Osteoblast (primary cell): ENCODE measurements at regions not wholly inside any gene's neighbourhood (a gene's known extent, or its start where the extent isn't known, plus 50 kb on each side); places are given as distances from the start of the nearest gene placed in this dataset.

Source experiments
- DNase-seq: peaks from one replicate; pipeline ENCODE4 v3.0.0; 2011; ENCODE audit warnings: low spot score, mixed read lengths; ENCODE audit not compliant: insufficient read length; ENCODE audit errors: missing footprints
- H2AFZ ChIP-seq: 2 replicates; pipeline ENCODE4 v1.6.0; 2011; ENCODE audit warnings: mild to moderate bottlenecking, low read length
- H3K27ac ChIP-seq: 2 replicates; pipeline ENCODE4 v1.5.1; 2011; ENCODE audit warnings: mild to moderate bottlenecking, low read depth, low read length, moderate library complexity
- H3K27me3 ChIP-seq: 2 replicates; pipeline ENCODE4 v1.6.0; 2012; ENCODE audit warnings: mild to moderate bottlenecking, control low read depth, inconsistent platforms, low read length, moderate library complexity; ENCODE audit not compliant: insufficient read depth
- H3K36me3 ChIP-seq: 2 replicates; pipeline ENCODE4 v1.5.1; 2011; ENCODE audit warnings: mild to moderate bottlenecking, low read length, control low read depth, moderate library complexity; ENCODE audit not compliant: insufficient read depth
- H3K4me1 ChIP-seq: 2 replicates; pipeline ENCODE4 v1.5.1; 2011; ENCODE audit warnings: mild to moderate bottlenecking, low read length, control low read depth, moderate library complexity; ENCODE audit not compliant: insufficient read depth
- H3K4me2 ChIP-seq: 2 replicates; pipeline ENCODE4 v1.6.0; 2011; ENCODE audit warnings: mild to moderate bottlenecking, low read length; ENCODE audit not compliant: insufficient read depth
- H3K4me3 ChIP-seq: fragments of 200-600 bp; sonication (generic); 3 replicates; pipeline ENCODE4 v1.5.1; 2012; ENCODE audit warnings: mild to moderate bottlenecking, low read length, inconsistent platforms; ENCODE audit not compliant: insufficient read depth
- H3K79me2 ChIP-seq: 2 replicates; pipeline ENCODE4 v1.6.0; 2012; ENCODE audit warnings: mild to moderate bottlenecking, low read length, control low read depth, inconsistent platforms; ENCODE audit not compliant: insufficient read depth
- H3K9me3 ChIP-seq: 2 replicates; pipeline ENCODE4 v1.5.1; 2011; ENCODE audit warnings: low read depth, low read length, control low read depth
- H4K20me1 ChIP-seq: 2 replicates; pipeline ENCODE4 v1.6.0; 2012; ENCODE audit warnings: mild to moderate bottlenecking, low read length, control low read depth; ENCODE audit not compliant: insufficient read depth
- CTCF ChIP-seq: IDR thresholded peaks from 2 replicates; pipeline ENCODE4 v1.5.1; 2011; ENCODE audit warnings: mild to moderate bottlenecking, low read depth, low read length, moderate library complexity; ENCODE audit errors: extremely low read depth

GRCh38 chr6:106912091-106912490 lies 62.4 kb downstream of the CD24 start:
- Histone ChIP-seq H2AFZ (no peak overlapping the region), H3K9me3 (no peaks in the 10 kb centered on the region), H4K20me1 (no peaks in the 10 kb centered on the region), H3K79me2 (no peaks in the 10 kb centered on the region), H3K36me3 (no peaks in the 10 kb centered on the region), H3K27me3 (peaks cover 6% of the 10 kb centered on the region), H3K4me3 (no peak overlapping the region), H3K4me2 (no peak overlapping the region), H3K27ac (no peak overlapping the region), H3K4me1 (no peaks in the 10 kb centered on the region)
- no peak for TF ChIP-seq CTCF
- DNase-seq = no peak

GRCh38 chr6:106910999-106911949 lies 63.3 kb downstream of the CD24 start:
- H4K20me1 ChIP-seq = no peaks in the 10 kb centered on the region
- TF ChIP-seq CTCF = no peak

GRCh38 chr6:106908386-106908840 lies 66.1 kb downstream of the CD24 start:
- H2AFZ ChIP-seq = no peak overlapping the region
- no peak overlapping the region for H3K27ac ChIP-seq
- no peaks in the 10 kb centered on the region for H3K9me3 ChIP-seq
- no peak for DNase-seq
- H3K36me3 ChIP-seq = no peaks in the 10 kb centered on the region
- H3K4me2 ChIP-seq = no peak overlapping the region
- H3K27me3 ChIP-seq = peaks cover 13% of the 10 kb centered on the region
- TF ChIP-seq CTCF = no peak
- no peaks in the 10 kb centered on the region for H3K4me1 ChIP-seq
- H4K20me1 ChIP-seq = no peaks in the 10 kb centered on the region
- no peak overlapping the region for H3K4me3 ChIP-seq
- no peaks in the 10 kb centered on the region for H3K79me2 ChIP-seq

More at GRCh38 chr6:106910999-106911949, 63.3 kb downstream of the CD24 start:
- Histone ChIP-seq H3K27ac (no peak overlapping the region), H3K9me3 (no peaks in the 10 kb centered on the region), H3K4me2 (no peak overlapping the region), H3K4me1 (no peaks in the 10 kb centered on the region), H3K4me3 (no peak overlapping the region), H3K36me3 (no peaks in the 10 kb centered on the region), H2AFZ (no peak overlapping the region), H3K79me2 (no peaks in the 10 kb centered on the region), H3K27me3 (peaks cover 4% of the 10 kb centered on the region)
- DNase-seq = no peak

- H2AFZ ChIP-seq = no peak overlapping the region
- H3K4me3 ChIP-seq = no peak overlapping the region
- no peaks in the 10 kb centered on the region for H3K9me3 ChIP-seq
- H3K4me1 ChIP-seq = no peaks in the 10 kb centered on the region
- no peaks in the 10 kb centered on the region for H3K36me3 ChIP-seq
- H3K27ac ChIP-seq = no peak overlapping the region
- no peak overlapping the region for H3K4me2 ChIP-seq
- DNase-seq = no peak
- H3K79me2 ChIP-seq = no peaks in the 10 kb centered on the region
- H3K27me3 ChIP-seq = peaks cover 13% of the 10 kb centered on the region
- no peak for TF ChIP-seq CTCF
- no peaks in the 10 kb centered on the region for H4K20me1 ChIP-seq
These were observed 66.8 kb downstream of the CD24 start for GRCh38 chr6:106907754-106908153.
